ENCODE measurements at regions not wholly inside any gene's neighbourhood (a gene's known extent, or its start where the extent isn't known, plus 50 kb on each side); places are given as distances from the start of the nearest gene placed in this dataset.

DNA sequence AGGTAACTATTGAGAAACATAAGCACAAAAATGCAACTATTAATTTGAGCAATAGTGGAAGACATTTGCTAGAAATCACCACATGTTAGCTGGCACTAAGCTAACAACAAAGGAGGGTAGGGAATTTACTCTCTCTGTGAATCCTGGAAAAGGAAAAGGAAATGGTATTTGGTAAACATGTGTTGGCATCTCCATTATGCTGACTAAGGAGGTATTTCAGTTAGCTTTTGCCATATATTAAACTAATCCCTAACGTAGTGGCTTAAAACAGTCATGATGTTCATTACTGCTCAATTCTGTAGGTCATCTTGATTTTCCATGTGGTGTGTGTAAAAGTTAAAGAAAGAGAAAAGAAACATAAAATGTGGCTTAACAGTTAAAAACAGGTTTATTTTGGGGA is 1686.5 kb upstream of the PCDH7 start:
- no peak for FAIRE-seq
- Histone ChIP-seq H3K36me3 (ENCODE audit: control insufficient read depth in 2 of 3, insufficient read depth in 3 of 3, low read length in 3 of 3) (no peaks in the 10 kb centered on the region), H3K9me3 (ENCODE audit: control insufficient read depth in 2 of 3, insufficient read depth in 1 of 3, low read length in 3 of 3) (no peaks in the 10 kb centered on the region), H3K4me3 (ENCODE audit: low read length in 3 of 3) (no peak overlapping the region), H3K27me3 (ENCODE audit: control insufficient read depth, insufficient read depth, low read length) (no peaks in the 10 kb centered on the region), H3K27ac (ENCODE audit: low read depth in 2 of 2, low read length in 2 of 2) (no peak overlapping the region), H3K9ac (ENCODE audit: low read length in 3 of 3) (no peak overlapping the region), H3K4me1 (ENCODE audit: control insufficient read depth in 2 of 3, insufficient read depth in 2 of 3, low read depth in 1 of 3, low read length in 3 of 3) (no peaks in the 10 kb centered on the region)
- intact Hi-C loops (cut with DNase I): no loop called here
- TF ChIP-seq, protein P1, sequence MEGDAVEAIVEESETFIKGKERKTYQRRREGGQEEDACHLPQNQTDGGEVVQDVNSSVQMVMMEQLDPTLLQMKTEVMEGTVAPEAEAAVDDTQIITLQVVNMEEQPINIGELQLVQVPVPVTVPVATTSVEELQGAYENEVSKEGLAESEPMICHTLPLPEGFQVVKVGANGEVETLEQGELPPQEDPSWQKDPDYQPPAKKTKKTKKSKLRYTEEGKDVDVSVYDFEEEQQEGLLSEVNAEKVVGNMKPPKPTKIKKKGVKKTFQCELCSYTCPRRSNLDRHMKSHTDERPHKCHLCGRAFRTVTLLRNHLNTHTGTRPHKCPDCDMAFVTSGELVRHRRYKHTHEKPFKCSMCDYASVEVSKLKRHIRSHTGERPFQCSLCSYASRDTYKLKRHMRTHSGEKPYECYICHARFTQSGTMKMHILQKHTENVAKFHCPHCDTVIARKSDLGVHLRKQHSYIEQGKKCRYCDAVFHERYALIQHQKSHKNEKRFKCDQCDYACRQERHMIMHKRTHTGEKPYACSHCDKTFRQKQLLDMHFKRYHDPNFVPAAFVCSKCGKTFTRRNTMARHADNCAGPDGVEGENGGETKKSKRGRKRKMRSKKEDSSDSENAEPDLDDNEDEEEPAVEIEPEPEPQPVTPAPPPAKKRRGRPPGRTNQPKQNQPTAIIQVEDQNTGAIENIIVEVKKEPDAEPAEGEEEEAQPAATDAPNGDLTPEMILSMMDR (IDR thresholded peaks at IDR 0.05; ENCODE audit: borderline replicate concordance, extremely low read depth, insufficient read depth): no peak
- no peak for DNase-seq

GRCh38 chr4:29037501-29037900 is 1682.7 kb upstream of the PCDH7 start:
- no peaks in the 10 kb centered on the region for H3K4me1 ChIP-seq (ENCODE audit: control insufficient read depth in 2 of 3, insufficient read depth in 2 of 3, low read depth in 1 of 3, low read length in 3 of 3)
- no peaks in the 10 kb centered on the region for H3K9me3 ChIP-seq (ENCODE audit: control insufficient read depth in 2 of 3, insufficient read depth in 1 of 3, low read length in 3 of 3)
- no peaks in the 10 kb centered on the region for H3K27me3 ChIP-seq (ENCODE audit: control insufficient read depth, insufficient read depth, low read length)
- H3K27ac ChIP-seq (ENCODE audit: low read depth in 2 of 2, low read length in 2 of 2): no peak overlapping the region
- intact Hi-C loops (cut with DNase I): no loop called here
- H3K9ac ChIP-seq (ENCODE audit: low read length in 3 of 3): no peak overlapping the region
- no peak for DNase-seq
- TF ChIP-seq, protein P1 (IDR thresholded peaks at IDR 0.05; ENCODE audit: borderline replicate concordance, extremely low read depth, insufficient read depth): no peak
- H3K4me3 ChIP-seq (ENCODE audit: low read length in 3 of 3): no peak overlapping the region
- no peak for FAIRE-seq
- no peaks in the 10 kb centered on the region for H3K36me3 ChIP-seq (ENCODE audit: control insufficient read depth in 2 of 3, insufficient read depth in 3 of 3, low read length in 3 of 3)

GRCh38 chr4:29043411-29043810 is 1676.8 kb upstream of the PCDH7 start:
- no peak for DNase-seq
- intact Hi-C loops (cut with DNase I): no loop called here
- Histone ChIP-seq H3K27me3 (ENCODE audit: control insufficient read depth, insufficient read depth, low read length) (no peaks in the 10 kb centered on the region), H3K36me3 (ENCODE audit: control insufficient read depth in 2 of 3, insufficient read depth in 3 of 3, low read length in 3 of 3) (no peaks in the 10 kb centered on the region), H3K9me3 (ENCODE audit: control insufficient read depth in 2 of 3, insufficient read depth in 1 of 3, low read length in 3 of 3) (no peaks in the 10 kb centered on the region), H3K9ac (ENCODE audit: low read length in 3 of 3) (no peak overlapping the region), H3K4me1 (ENCODE audit: control insufficient read depth in 2 of 3, insufficient read depth in 2 of 3, low read depth in 1 of 3, low read length in 3 of 3) (no peaks in the 10 kb centered on the region), H3K27ac (ENCODE audit: low read depth in 2 of 2, low read length in 2 of 2) (no peak overlapping the region), H3K4me3 (ENCODE audit: low read length in 3 of 3) (no peak overlapping the region)
- no peak for FAIRE-seq
- TF ChIP-seq, protein P1 (IDR thresholded peaks at IDR 0.05; ENCODE audit: borderline replicate concordance, extremely low read depth, insufficient read depth): no peak

GRCh38 chr4:29046186-29046585 is 1674.0 kb upstream of the PCDH7 start:
- no peaks in the 10 kb centered on the region for H3K36me3 ChIP-seq (ENCODE audit: control insufficient read depth in 2 of 3, insufficient read depth in 3 of 3, low read length in 3 of 3)
- FAIRE-seq (no peak), DNase-seq (no peak)
- H3K9me3 ChIP-seq (ENCODE audit: control insufficient read depth in 2 of 3, insufficient read depth in 1 of 3, low read length in 3 of 3): no peaks in the 10 kb centered on the region
- no peaks in the 10 kb centered on the region for H3K27me3 ChIP-seq (ENCODE audit: control insufficient read depth, insufficient read depth, low read length)
- H3K27ac ChIP-seq (ENCODE audit: low read depth in 2 of 2, low read length in 2 of 2): no peak overlapping the region
- no peak overlapping the region for H3K4me3 ChIP-seq (ENCODE audit: low read length in 3 of 3)
- no peaks in the 10 kb centered on the region for H3K4me1 ChIP-seq (ENCODE audit: control insufficient read depth in 2 of 3, insufficient read depth in 2 of 3, low read depth in 1 of 3, low read length in 3 of 3)
- intact Hi-C loops (cut with DNase I): no loop called here
- H3K9ac ChIP-seq (ENCODE audit: low read length in 3 of 3): no peak overlapping the region
- TF ChIP-seq, protein P1 (IDR thresholded peaks at IDR 0.05; ENCODE audit: borderline replicate concordance, extremely low read depth, insufficient read depth): no peak
